H9 (cell line): ENCODE measurements at regions not wholly inside any gene's neighbourhood (a gene's known extent, or its start where the extent isn't known, plus 50 kb on each side); places are given as distances from the start of the nearest gene placed in this dataset.
A peak's percentile ranks its signal among the peaks of the same experiment; 100 is the strongest.

ENCODE experiments used
- DNase-seq: peaks from one replicate; pipeline ENCODE4 v3.0.0-alpha.2; 2017
- H2AFZ ChIP-seq: one replicate; pipeline ENCODE4 v1.6.1; 2013; ENCODE audit warnings: mild to moderate bottlenecking, low read length, control low read depth, moderate library complexity
- H2AK5ac ChIP-seq: 2 replicates; pipeline ENCODE4 v1.6.1; 2013; ENCODE audit warnings: low read length, control low read depth, mixed read lengths; ENCODE audit not compliant: insufficient read length
- H2BK120ac ChIP-seq: one replicate; pipeline ENCODE4 v1.6.1; 2013; ENCODE audit warnings: low read depth, mild to moderate bottlenecking, low read length, control low read depth, inconsistent platforms; ENCODE audit not compliant: poor library complexity, severe bottlenecking
- H2BK12ac ChIP-seq: 2 replicates; pipeline ENCODE4 v1.6.1; 2013; ENCODE audit warnings: low read length, control low read depth, mixed read lengths, low read depth; ENCODE audit not compliant: insufficient read length
- H2BK15ac ChIP-seq: 2 replicates; pipeline ENCODE4 v1.6.1; 2013; ENCODE audit warnings: low read depth, low read length, control low read depth
- H2BK20ac ChIP-seq: one replicate; pipeline ENCODE4 v1.6.1; 2013; ENCODE audit warnings: low read depth, mild to moderate bottlenecking, low read length, control low read depth, inconsistent platforms; ENCODE audit not compliant: poor library complexity, severe bottlenecking
- H2BK5ac ChIP-seq: 2 replicates; pipeline ENCODE4 v1.6.1; 2013; ENCODE audit warnings: low read length, control low read depth, mixed read lengths; ENCODE audit not compliant: insufficient read length
- H3K14ac ChIP-seq: 2 replicates; pipeline ENCODE4 v1.6.1; 2013; ENCODE audit warnings: low read length, control low read depth; ENCODE audit not compliant: insufficient read depth
- H3K18ac ChIP-seq: 2 replicates; pipeline ENCODE4 v1.6.1; 2013; ENCODE audit warnings: low read depth, mild to moderate bottlenecking, mixed read lengths, low read length, control low read depth; ENCODE audit not compliant: insufficient read length
- H3K23ac ChIP-seq: 2 replicates; pipeline ENCODE4 v1.6.1; 2013; ENCODE audit warnings: low read length, control low read depth, mixed read lengths, low read depth; ENCODE audit not compliant: insufficient read length
- H3K23me2 ChIP-seq: 2 replicates; pipeline ENCODE4 v1.6.1; 2013; ENCODE audit warnings: low read depth, mild to moderate bottlenecking, mixed read lengths, low read length, control low read depth; ENCODE audit not compliant: insufficient read length, poor library complexity, severe bottlenecking
- H3K27ac ChIP-seq: 2 replicates; pipeline ENCODE4 v1.5.1; 2013; ENCODE audit warnings: low read length, control low read depth, mixed read lengths, low read depth; ENCODE audit not compliant: insufficient read length
- H3K27me3 ChIP-seq: 2 replicates; pipeline ENCODE4 v1.6.1; 2013; ENCODE audit warnings: low read length, control low read depth, inconsistent platforms; ENCODE audit not compliant: insufficient read depth
- H3K4ac ChIP-seq: 2 replicates; pipeline ENCODE4 v1.6.1; 2013; ENCODE audit warnings: low read depth, mild to moderate bottlenecking, control low read depth, inconsistent platforms, low read length, moderate library complexity
- H3K4me1 ChIP-seq: 2 replicates; pipeline ENCODE4 v1.6.1; 2013; ENCODE audit warnings: low read length, control low read depth, inconsistent platforms; ENCODE audit not compliant: insufficient read depth
- H3K4me2 ChIP-seq: 2 replicates; pipeline ENCODE4 v1.6.1; 2013; ENCODE audit warnings: low read length, control low read depth, mixed read lengths; ENCODE audit not compliant: insufficient read length, insufficient read depth
- H3K56ac ChIP-seq: 2 replicates; pipeline ENCODE4 v1.6.1; 2013; ENCODE audit warnings: low read depth, mild to moderate bottlenecking, mixed read lengths, low read length, control low read depth; ENCODE audit not compliant: insufficient read length
- H3K79me1 ChIP-seq: 2 replicates; pipeline ENCODE4 v1.6.1; 2013; ENCODE audit warnings: low read depth, mild to moderate bottlenecking, moderate library complexity, low read length, control low read depth, inconsistent platforms; ENCODE audit not compliant: insufficient read depth, poor library complexity, severe bottlenecking
- H3K79me2 ChIP-seq: 2 replicates; pipeline ENCODE4 v1.6.1; 2013; ENCODE audit warnings: low read length, control low read depth, inconsistent platforms; ENCODE audit not compliant: insufficient read depth
- H3K9ac ChIP-seq: 2 replicates; pipeline ENCODE4 v1.6.1; 2013; ENCODE audit warnings: low read length, control low read depth, mixed read lengths; ENCODE audit not compliant: insufficient read length; ENCODE audit errors: extremely low read depth
- H3K9me3 ChIP-seq: one replicate; pipeline ENCODE4 v1.6.1; 2013; ENCODE audit warnings: low read depth, low read length, inconsistent platforms; ENCODE audit not compliant: control insufficient read depth
- H3T11ph ChIP-seq: one replicate; pipeline ENCODE4 v1.6.1; 2013; ENCODE audit warnings: mild to moderate bottlenecking, low read length, control low read depth, inconsistent platforms
- H4K20me1 ChIP-seq: one replicate; pipeline ENCODE4 v1.6.1; 2013; ENCODE audit not compliant: control insufficient read depth, insufficient read length, insufficient read depth
- H4K5ac ChIP-seq: 2 replicates; pipeline ENCODE4 v1.6.1; 2013; ENCODE audit warnings: low read depth, mild to moderate bottlenecking, mixed read lengths, low read length, control low read depth; ENCODE audit not compliant: insufficient read length
- H4K8ac ChIP-seq: replicated peaks from 2 replicates; pipeline ENCODE4 v1.6.1; 2013; ENCODE audit warnings: low read length, control low read depth, mixed read lengths, low read depth; ENCODE audit not compliant: insufficient read length
- H4K91ac ChIP-seq: 2 replicates; pipeline ENCODE4 v1.6.1; 2013; ENCODE audit warnings: low read depth, mild to moderate bottlenecking, moderate library complexity, mixed read lengths, low read length, control low read depth; ENCODE audit not compliant: insufficient read length
- H3K27ac Mint-ChIP-seq, 3 experiments: 2 replicates in 2 of 3; 3 replicates in 1 of 3; pipeline ENCODE4 v1.8.0; 2020 to 2021; ENCODE audit warnings: mixed read lengths in 3 of 3, mild to moderate bottlenecking in 1 of 3, moderate library complexity in 1 of 3
- H3K27me3 Mint-ChIP-seq: 2 replicates; pipeline ENCODE4 v1.8.0; 2021; ENCODE audit warnings: low read depth, mild to moderate bottlenecking, moderate library complexity, mixed read lengths
- H3K36me3 Mint-ChIP-seq, 3 experiments: 2 replicates in 2 of 3; 3 replicates in 1 of 3; pipeline ENCODE4 v1.8.0; 2020 to 2021; ENCODE audit warnings: low read depth in 3 of 3, mixed read lengths in 3 of 3; ENCODE audit not compliant: insufficient read depth in 1 of 3
- H3K4me1 Mint-ChIP-seq, 2 experiments: 2 replicates each; pipeline ENCODE4 v1.8.0; 2020; ENCODE audit warnings: mixed read lengths in 2 of 2
- H3K4me3 Mint-ChIP-seq, 2 experiments: 2 replicates in 1 of 2; 3 replicates in 1 of 2; pipeline ENCODE4 v1.8.0; 2020 to 2021; ENCODE audit warnings: mild to moderate bottlenecking in 2 of 2, mixed read lengths in 2 of 2, moderate library complexity in 1 of 2
- H3K9me3 Mint-ChIP-seq, 2 experiments: 2 replicates in 1 of 2; 3 replicates in 1 of 2; pipeline ENCODE4 v1.8.0; 2020; ENCODE audit warnings: mild to moderate bottlenecking in 2 of 2, mixed read lengths in 2 of 2, moderate library complexity in 1 of 2
- CTCF ChIP-seq: fragments of 200-600 bp; sonication (generic); conservative IDR thresholded peaks from 3 replicates; pipeline ENCODE4 v1.8.0; 2021; ENCODE audit warnings: antibody characterized with exemption, mild to moderate bottlenecking
- WGBS: extraction: QIAGEN DNeasy Blood & Tissue Kit; methylation state at CpG from one replicate; pipeline ENCODE4 v1.1.7; 2013; ENCODE audit warnings: missing lambda C conversion rate, low lambda C conversion rate, mixed read lengths; ENCODE audit not compliant: insufficient read length; ENCODE audit errors: extremely low coverage; 5-methylcytosine and 5-hydroxymethylcytosine counted together

GRCh38 chr18:986051-986450 lies 81.4 kb downstream of the ADCYAP1 start:
- peak overlapping the region in 1 of 2 experiments; percentile 4; a peak in 1 of 5 replicates for H3K4me3 Mint-ChIP-seq
- Histone ChIP-seq H3K23me2 (peaks cover 3% of the 10 kb centered on the region), H2AFZ (no peak overlapping the region), H4K8ac (no peak overlapping the region), H3K4me2 (no peak overlapping the region), H3K9me3 (no peaks in the 10 kb centered on the region), H3K18ac (no peak overlapping the region), H4K20me1 (no peaks in the 10 kb centered on the region), H3K14ac (no peak overlapping the region), H3K56ac (no peak overlapping the region), H3K79me1 (no peaks in the 10 kb centered on the region), H2BK12ac (no peak overlapping the region), H3K79me2 (no peaks in the 10 kb centered on the region; the same call in 1 of the 2 replicates), H3T11ph (no peak overlapping the region), H2AK5ac (no peak overlapping the region), H3K27ac (no peak overlapping the region), H4K5ac (no peak overlapping the region), H2BK15ac (no peak overlapping the region), H3K23ac (no peak overlapping the region), H3K9ac (no peak overlapping the region), H3K27me3 (no peaks in the 10 kb centered on the region), H2BK20ac (no peak overlapping the region), H3K4ac (no peak overlapping the region), H2BK5ac (no peak overlapping the region), H3K4me1 (no peaks in the 10 kb centered on the region; the same call in 1 of the 2 replicates), H2BK120ac (no peak overlapping the region), H4K91ac (no peak overlapping the region)
- DNase-seq: peak; percentile 51
- peaks cover 0 to 2% (median 0%) of the 10 kb centered on the region in 3 experiments; a peak in 2 of 7 replicates for H3K36me3 Mint-ChIP-seq
- WGBS: no CpG with 5 or more reads among the region's 3 CpGs
- TF ChIP-seq CTCF: no peak
- H3K27me3 Mint-ChIP-seq: no peaks in the 10 kb centered on the region
- H3K9me3 Mint-ChIP-seq: no peaks in the 10 kb centered on the region; a peak in 1 of 5 replicates
- peak overlapping the region in 2 of 3 experiments; percentile 37 to 92; a peak in 6 of 7 replicates for H3K27ac Mint-ChIP-seq
- H3K4me1 Mint-ChIP-seq: peaks cover 7 to 20% of the 10 kb centered on the region in 2 experiments
